Fibroblast of the aortic adventitia (primary cell): ENCODE measurements at regions not wholly inside any gene's neighbourhood (a gene's known extent, or its start where the extent isn't known, plus 50 kb on each side); places are given as distances from the start of the nearest gene placed in this dataset.

Experiments
- DNase-seq: peaks from one replicate; pipeline ENCODE4 v3.0.0-alpha.2; 2010; ENCODE audit warnings: low read depth
- H3K4me3 ChIP-seq: 2 replicates; pipeline ENCODE4 v1.5.1; 2011; ENCODE audit warnings: low read depth, mild to moderate bottlenecking, control low read depth, low read length, moderate library complexity
- CTCF ChIP-seq: IDR thresholded peaks from 2 replicates; pipeline ENCODE4 v1.5.1; 2011; ENCODE audit warnings: mild to moderate bottlenecking, low read length, control low read depth, inconsistent platforms; ENCODE audit not compliant: insufficient read depth

DNA sequence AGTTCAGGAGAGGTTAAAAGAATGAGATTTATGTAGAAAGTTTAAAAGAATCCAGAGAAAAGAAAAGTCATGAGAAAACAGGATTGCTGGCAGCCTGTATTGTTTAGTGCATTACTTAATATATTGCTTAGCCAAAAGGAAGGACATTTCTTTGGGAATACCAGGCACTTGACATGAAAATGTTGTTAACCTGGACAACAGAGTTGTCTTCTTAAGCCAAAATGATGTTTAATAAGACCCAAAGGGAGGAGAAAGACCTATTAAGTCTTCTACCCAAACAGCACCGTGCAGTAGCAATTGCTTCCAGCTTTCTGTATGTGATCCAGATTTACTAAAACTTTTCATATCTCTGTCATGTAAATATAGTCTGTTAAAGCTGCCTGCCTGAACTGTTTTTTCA is 74.0 kb upstream of the PRLR start:
- no peak for DNase-seq
- no peak overlapping the region for H3K4me3 ChIP-seq
- TF ChIP-seq CTCF: no peak

DNA sequence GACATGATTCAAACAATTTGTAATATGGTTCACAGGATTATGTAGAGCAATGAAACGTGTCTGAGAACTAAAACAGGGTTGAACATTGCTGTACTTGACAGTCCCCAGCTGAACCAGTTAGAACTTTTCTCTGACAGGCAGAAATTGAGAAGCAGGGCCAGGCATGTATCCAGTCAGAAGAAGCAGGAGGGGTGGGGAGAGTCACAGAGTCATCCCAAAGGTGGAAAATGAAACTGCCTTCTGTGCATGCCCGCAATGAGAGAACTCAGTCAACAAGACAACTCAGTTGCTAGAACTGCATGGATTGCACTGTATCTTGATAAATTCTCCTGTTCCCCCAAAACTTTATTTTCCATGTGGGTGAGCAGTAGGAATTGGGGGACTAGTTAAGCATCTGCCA is 72.9 kb upstream of the PRLR start:
- no peak for TF ChIP-seq CTCF
- H3K4me3 ChIP-seq: no peak overlapping the region
- no peak for DNase-seq

GRCh38 chr5:35302544-35302943 is 72.3 kb upstream of the PRLR start:
- TF ChIP-seq CTCF: no peak
- no peak overlapping the region for H3K4me3 ChIP-seq
- DNase-seq: no peak

DNA sequence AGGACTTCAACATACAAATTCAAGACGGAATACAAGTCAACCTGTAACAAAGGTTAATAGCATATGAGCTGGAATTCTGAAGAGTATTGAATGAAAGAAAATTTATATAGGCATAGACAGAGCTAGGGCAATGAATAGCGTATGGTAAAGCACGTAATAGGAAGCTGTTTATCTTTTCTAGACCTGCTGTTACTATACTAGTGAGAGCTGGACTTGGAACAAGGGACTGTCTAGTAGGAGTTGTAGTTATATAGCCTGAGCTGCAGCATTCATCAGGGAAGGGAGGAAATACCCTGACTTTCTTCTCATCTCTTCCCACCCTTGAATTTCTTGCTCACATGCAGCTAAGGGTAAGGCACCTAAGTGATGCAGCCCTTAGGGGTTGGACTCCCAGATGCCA is 67.5 kb upstream of the PRLR start:
- H3K4me3 ChIP-seq: no peak overlapping the region
- no peak for DNase-seq
- no peak for TF ChIP-seq CTCF

GRCh38 chr5:35294976-35295375 is 64.7 kb upstream of the PRLR start:
- DNase-seq: no peak
- no peak overlapping the region for H3K4me3 ChIP-seq
- TF ChIP-seq CTCF: no peak

DNA sequence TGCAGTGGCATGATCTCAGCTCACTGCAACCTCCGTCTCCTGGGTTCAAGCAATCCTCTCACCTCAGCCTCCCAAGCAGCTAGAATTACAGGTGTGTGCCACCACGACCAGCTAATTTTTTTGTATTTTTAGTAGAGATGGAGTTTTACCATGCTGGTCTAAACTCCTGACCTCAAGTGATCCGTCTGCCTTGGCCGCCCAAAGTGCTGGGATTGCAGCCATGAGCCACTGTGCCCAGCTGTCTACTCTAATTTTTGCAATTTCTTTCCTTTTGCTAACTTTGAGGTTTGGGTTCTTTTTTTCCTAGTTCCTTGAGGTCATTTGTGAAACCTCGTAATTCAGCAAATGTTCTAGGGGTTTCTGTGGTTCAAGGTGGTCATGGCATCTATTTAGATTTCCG is 63.7 kb upstream of the PRLR start:
- no peak for DNase-seq
- no peak overlapping the region for H3K4me3 ChIP-seq
- no peak for TF ChIP-seq CTCF

DNA sequence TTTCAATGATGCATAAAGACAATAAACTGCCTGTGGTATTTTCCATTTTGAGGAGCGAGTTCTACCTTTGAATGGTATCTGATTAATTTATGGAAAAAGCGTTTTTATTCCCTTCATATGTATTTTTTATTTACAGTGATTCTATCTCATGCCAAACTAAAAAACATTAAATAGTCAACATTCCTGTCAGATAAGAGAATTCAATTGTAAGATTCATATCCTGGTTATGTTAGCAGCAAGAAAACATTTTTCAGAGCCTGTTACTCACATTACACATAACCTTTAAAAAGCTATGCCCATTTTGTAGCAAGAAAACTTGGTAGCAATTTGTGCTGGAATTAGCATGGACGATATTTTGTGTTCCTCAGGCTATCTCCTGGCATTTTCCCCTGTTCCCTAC is 55.1 kb upstream of the PRLR start:
- no peak overlapping the region for H3K4me3 ChIP-seq
- no peak for DNase-seq
- TF ChIP-seq CTCF: no peak
